NAMALWA (cell line): ENCODE measurements at regions not wholly inside any gene's neighbourhood (a gene's known extent, or its start where the extent isn't known, plus 50 kb on each side); places are given as distances from the start of the nearest gene placed in this dataset.
"Not testable (repeated sequence)": the region's sequence is repeated elsewhere in the genome, so short reads cannot be mapped to it uniquely, and the experiment has no call there.

ENCODE experiments used
- DNase-seq: peaks from one replicate; pipeline ENCODE4 v3.0.0-alpha.2; 2015; ENCODE audit warnings: low spot score

DNA sequence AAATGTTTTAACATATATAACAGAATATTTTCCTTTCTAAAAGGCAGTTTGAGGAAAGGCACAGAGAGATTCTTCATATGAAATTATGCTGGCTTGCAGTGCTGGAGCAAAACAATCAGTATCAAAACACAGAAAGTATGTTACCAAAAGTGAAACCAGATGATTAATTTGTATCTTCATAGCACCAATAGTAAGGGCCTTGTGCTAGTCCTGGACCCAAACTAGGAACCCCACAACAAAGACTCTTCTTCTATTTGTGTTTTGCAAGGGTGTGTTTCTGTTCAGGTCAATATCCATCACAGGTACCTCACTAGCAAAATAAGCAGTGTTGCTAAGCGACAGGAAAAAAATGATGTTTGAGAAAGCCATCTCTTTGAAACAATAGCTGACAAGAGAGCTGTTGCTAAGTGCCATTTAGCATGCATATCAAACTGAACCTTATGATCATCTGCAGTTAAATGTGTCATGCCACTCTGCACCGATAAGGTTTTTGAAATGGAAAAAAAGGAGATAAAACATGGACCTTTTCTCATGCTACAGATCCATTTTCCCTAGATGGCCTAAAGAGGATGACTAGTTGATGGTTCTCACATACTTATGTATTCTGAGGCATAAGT, 196.2 kb upstream of the ALG10 start:
- DNase-seq, result no peak

DNA sequence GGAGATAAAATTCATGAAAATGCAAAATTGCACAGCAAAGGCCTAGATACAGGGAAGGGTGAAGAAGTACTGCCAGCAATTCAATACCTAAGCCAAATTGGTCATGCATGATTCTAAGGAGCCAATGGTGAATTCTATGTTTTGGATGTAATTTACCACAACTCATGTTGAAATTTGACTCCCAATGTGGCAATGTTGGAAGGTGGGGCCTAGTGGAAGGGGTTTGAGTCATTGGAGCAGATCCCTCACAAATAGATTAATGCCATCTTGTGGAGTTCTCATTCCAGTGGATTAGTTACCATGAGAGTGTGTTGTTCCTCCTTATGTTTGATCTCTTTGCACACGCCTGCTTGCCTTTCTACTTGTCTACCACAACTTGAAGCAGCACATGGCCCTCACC, 194.0 kb upstream of the ALG10 start:
- DNase-seq, result no peak

DNA sequence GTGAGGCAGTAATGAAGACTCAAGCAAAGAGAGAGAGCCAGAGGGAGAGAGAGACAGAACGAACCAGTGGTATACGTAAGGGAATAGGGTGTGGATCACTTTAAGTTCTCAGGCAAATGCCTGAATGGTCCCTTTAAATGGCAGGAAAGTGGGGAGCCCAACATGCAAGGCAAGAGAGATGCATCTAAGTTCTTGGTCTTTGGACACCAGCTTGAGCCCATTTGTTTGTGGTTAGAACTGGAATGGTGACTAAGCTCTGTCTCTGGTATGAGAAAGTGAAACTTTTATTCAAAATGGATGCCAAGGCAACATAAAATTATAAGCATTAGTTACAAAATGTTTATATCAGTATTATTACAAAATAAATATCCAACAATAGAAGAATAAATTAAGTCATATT, 192.2 kb upstream of the ALG10 start:
- no peak for DNase-seq

DNA sequence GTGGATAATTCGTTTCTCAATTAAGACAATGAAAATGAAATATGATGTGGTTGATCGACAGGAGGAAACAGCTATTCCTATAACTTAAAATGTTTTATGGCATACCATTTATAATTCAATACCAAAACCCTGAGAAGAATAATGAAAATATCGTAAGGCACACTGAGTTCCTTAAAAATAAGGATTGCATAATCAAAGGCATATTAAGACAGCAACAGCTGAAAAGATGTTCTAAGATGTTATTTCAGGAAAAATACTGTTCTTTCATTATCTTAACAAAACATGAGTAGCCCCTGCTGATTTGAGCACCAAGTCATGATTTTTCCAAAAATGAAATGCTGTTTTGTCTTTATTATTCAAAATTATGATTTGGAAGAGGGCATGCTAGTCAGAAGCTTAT, 189.4 kb upstream of the ALG10 start:
- DNase-seq, result no peak

DNA sequence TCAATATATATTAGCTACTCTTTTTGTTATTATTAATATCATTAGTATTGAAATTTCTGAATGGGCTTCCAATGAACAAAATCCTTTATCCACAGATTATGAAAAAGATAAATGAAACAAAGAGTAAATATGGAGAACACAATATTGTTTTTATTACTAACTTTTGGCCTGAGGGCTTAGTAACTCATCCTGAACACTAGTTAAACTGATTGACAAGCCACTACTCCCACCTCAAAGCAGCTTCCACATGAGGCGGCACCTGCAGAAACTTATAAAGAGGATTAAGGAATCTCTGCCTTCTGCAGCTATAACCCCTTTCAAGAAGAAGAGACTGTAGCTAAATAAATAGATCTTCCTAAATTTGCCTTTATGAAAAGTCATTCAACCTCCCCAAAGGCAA, 187.6 kb upstream of the ALG10 start:
- DNase-seq, result no peak

DNA sequence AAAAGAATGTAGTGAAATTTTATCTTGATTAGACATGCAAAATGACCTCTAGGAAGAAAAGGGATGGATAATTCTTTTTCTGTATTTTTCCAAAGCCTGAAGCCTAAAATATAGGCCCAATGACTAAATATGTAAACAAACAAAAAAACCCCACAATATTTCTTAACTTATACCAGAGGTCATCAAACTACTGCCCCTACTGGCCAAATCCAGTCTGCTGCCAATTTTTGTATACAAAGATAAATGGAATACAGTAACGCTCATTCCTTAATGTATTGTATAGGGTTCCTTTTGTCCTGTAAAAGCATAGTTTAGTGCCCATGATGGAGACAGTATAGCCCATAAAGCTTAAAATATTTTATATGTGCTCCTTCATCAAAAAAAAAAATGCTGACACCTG, 145.7 kb upstream of the ALG10 start:
- DNase-seq, result peak; percentile 14

DNA sequence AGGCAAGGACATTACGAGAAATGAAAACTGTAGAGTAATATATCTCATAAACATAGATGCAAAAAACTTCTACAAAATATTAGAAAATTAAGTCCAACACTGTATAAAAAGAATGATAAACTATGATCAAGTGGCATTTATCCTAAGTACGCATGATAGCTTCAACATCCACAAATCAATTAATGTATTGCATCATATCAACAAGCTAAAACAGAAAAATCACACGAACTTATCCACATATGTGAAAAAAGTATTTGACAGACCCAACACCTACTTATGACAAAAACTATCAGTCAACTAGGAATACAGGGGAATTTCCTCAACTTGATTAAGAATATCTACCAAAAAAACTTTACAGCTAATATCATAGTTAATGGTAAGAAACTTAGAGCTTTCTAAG, 129.9 kb upstream of the ALG10 start:
- DNase-seq, result no peak

DNA sequence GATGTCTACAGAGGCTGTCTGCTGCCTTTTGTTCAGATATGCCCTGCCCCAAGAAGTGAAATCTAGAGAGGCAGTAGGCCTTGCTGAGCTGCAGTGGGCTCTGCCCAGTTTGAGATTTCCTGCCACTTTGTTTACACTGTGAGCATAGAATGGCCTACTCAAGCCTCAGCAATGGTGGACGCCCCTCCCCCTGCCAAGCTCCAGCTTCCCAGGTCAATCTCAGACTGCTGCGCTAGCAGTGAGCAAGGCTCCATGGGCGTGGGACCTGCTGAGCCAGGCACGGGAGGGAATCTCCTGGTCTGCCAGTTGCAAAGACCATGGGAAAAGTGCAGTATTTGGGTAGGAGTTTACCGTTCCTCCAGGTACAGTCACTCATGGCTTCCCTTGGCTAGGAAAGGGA, 101.8 kb upstream of the ALG10 start:
- DNase-seq, result not testable (repeated sequence)

DNA sequence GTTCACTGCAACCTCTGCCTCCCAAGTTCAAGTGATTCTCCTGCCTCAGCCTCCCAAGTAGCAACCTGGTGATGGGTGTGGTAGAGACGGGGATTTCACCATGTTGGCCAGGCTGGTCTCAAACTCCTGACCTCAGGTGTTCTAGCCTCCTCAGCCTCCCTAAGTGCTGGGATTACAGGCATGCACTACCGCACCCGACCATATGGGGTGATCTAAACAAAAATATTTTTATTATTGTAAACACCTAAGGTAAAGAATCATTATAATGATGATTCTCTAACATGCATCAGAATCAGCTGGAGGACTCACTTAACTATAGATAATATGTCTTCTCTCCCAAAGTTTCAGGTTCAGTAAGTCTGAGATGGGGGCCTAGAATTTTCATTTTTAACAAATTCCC, 96.2 kb upstream of the ALG10 start:
- DNase-seq, result peak; percentile 9

DNA sequence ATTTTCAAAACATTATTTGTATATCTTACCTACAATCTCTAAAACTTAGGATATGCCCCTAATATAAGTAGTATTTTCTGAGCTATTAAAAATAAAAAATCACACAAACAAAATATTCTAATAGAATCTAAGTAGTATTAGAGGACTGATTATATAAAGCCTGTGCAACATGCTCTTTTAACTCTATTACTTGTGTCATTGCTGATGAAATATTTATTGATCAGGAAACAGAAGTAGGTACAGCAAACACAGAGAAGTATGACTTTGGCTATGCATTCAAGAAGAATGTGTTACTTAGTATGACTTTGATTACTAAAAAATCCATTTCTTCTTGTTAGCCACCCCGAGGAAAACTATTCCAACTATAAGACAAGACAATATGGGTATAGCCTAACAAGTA, 84.6 kb upstream of the ALG10 start:
- not testable (repeated sequence) for DNase-seq

DNA sequence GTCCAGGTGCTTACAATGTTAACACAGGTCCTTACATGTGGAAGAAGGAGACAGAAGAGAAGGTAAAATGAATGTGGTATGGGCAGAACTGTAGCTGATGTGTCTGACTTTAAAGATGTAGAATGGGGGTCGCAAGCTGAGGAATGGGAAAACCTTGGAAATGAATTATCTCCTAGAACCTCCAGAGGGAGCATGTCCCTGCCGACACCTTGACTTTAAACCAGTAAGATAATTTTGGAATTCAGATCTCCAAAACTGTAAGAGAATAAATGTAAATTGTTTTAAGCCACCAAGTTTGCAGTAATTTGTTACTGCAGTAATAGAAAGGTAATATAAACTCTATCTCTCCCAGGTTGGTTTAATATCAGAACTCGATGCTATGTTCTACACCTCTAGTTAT, 80.1 kb upstream of the ALG10 start:
- DNase-seq, result no peak

DNA sequence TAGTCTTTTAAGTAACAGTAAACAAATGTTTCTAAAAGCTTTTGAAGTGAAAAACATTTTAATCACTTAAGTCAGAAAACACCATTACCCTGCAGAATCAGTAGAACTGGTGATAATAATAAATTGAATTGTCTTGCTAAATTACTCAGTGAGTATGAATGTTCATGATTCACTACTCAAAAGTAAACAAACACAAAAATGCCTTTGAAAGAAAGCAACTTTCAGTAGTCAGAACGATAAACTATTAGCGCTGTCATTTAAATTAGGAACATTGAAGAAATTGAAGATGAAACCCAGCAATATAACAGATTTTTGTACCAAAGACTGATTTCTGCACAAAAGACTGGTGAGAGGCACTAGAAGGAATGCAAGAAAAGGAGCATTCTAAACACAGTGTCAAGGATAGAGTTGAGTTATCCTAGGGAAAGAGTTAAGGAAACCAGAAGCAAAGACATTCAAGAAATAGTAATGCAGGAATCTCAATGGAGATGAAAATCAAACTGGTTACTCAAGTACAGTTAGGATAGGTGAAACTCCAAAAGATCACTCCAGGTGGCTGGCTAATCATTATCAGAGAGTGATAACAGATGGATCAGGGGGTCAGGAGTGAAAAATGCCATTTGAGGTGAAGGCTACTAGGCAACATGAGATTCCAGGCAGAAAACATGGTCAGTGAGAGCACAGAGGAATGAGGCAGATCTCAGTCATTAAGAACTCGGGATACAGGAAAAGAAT, 77.4 kb upstream of the ALG10 start:
- DNase-seq, result no peak

DNA sequence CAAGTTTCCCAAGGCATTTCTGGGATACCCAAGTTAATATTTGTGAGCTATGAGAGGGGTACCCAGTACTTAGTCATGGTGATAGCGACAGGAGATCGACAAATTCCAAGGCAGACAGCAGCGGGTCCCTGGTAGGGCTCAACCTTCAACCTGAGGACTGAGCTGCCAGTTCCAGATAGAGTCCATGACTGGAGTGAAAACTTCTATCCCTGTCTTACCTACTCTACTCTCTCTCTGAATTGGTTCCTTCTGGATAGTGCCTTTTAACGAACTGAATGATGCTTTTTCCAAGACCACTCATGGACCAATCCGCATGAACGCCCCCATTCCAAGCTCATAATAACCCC, 76.9 kb upstream of the ALG10 start:
- DNase-seq, result no peak

DNA sequence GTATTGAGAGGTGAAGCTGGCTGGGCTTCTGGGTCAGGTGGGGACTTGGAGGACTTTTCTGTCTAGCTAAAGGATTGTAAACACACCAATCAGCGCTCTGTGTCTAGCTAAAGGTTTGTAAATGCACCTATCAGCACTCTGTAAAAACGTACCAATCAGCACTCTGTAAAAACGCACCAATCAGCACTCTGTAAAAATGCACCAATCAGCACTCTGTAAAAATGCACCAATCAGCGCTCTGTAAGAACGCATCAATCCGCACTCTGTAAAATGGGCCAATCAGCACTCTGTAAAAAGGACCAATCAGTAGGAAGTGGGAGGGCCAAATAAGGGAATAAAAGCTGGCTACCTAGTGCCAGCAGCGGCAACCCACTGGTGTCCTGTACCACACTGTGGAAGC, 56.1 kb upstream of the ALG10 start:
- not testable (repeated sequence) for DNase-seq

DNA sequence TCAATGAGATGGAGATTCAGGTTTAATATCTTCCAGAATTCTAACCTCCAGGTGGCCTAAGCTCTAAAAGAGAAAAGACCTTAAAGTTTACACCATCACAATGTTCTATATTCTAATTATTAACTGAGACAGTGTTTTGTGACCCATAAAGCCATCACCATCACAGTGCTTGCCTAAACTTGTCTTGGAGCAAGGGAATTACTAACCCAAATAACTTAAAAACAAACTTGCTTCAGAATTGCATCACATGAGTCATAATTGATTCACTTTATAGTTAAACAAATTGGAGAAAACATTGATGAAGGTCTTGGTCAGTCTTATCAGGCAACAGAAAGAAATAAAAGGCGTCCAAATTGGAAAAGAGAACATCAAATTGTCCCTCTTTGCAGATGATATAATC, 54.5 kb upstream of the ALG10 start:
- no peak for DNase-seq
